ENCODE measurements at regions not wholly inside any gene's neighbourhood (a gene's known extent, or its start where the extent isn't known, plus 50 kb on each side); places are given as distances from the start of the nearest gene placed in this dataset.

DNA sequence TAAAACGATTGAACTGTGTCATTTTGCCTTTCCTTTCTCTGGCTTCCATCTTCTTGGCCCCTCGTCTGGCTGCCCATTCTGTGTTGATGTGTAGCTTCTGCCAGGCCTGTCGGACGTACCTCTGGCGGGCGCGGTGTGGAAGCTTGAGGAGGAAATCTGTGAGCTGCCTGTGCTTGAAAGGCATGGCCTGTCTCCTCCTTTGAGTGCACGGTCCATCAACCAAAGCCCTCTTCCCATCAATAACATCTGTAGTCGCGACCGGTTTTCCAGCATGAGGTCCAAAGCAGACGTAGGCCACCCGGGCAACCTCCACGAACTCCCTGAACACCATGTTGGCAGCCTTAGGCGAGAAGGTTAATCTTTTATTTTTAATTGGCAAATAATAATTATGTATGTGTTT, 202.7 kb downstream of the CRLF2 start:
- Histone ChIP-seq H3K9me3 (ENCODE audit: control insufficient read depth in 1 of 2, insufficient read depth in 1 of 2, low read length in 2 of 2) (no peaks in the 10 kb centered on the region), H3K36me3 (ENCODE audit: insufficient read depth, low read length) (no peaks in the 10 kb centered on the region), H3K27me3 (ENCODE audit: control insufficient read depth in 1 of 2, insufficient read depth in 2 of 2, low read length in 2 of 2) (no peaks in the 10 kb centered on the region), H3K4me3 (ENCODE audit: low read length) (no peak overlapping the region), H3K4me1 (ENCODE audit: insufficient read depth, low read length) (no peaks in the 10 kb centered on the region), H3K27ac (ENCODE audit: low read depth in 1 of 2, low read length in 2 of 2) (no peak overlapping the region)
- ChIA-PET CTCF (no interaction called here), POLR2A (no interaction called here)
- ATAC-seq (ENCODE audit: poor library complexity) (no peak), DNase-seq (no peak)
- Mint-ChIP-seq H3K27me3 (no peaks in the 10 kb centered on the region), H3K4me3 (no peak overlapping the region), H3K27ac (no peak overlapping the region), H3K36me3 (ENCODE audit: low read depth) (no peaks in the 10 kb centered on the region), H3K9me3 (no peaks in the 10 kb centered on the region), H3K4me1 (ENCODE audit: low read depth) (no peaks in the 10 kb centered on the region)
- intact Hi-C loops (cut with DNase I, micrococcal nuclease): no loop called here
- TF ChIP-seq, protein P1, sequence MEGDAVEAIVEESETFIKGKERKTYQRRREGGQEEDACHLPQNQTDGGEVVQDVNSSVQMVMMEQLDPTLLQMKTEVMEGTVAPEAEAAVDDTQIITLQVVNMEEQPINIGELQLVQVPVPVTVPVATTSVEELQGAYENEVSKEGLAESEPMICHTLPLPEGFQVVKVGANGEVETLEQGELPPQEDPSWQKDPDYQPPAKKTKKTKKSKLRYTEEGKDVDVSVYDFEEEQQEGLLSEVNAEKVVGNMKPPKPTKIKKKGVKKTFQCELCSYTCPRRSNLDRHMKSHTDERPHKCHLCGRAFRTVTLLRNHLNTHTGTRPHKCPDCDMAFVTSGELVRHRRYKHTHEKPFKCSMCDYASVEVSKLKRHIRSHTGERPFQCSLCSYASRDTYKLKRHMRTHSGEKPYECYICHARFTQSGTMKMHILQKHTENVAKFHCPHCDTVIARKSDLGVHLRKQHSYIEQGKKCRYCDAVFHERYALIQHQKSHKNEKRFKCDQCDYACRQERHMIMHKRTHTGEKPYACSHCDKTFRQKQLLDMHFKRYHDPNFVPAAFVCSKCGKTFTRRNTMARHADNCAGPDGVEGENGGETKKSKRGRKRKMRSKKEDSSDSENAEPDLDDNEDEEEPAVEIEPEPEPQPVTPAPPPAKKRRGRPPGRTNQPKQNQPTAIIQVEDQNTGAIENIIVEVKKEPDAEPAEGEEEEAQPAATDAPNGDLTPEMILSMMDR (IDR thresholded peaks at IDR 0.05): no peak

DNA sequence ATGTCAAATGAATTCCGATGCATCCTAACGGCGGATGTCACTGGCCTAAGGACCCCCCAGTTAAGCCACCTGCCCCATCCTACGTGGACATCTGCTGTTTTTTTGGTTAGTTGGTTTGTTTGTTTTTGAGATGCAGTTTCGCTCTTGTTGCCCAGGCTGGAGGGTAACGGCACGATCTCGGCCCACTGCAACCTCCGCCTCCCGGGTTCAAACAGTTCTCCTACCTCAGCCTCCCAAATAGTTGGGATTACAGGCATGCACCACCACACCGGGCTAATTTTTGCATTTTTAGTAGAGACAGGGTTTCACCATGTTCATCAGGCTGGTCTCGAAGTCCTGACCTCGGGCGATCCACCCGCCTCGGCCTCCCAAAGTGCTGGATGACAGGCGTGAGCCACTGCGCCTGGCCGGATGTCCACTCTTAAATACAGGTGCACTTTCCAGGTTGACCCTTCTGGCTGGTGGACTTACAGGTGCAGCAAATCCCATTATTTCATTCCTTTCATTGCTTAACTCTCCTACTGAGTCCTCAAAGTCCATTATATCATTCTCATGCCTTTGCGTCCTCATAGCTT, 206.2 kb downstream of the CRLF2 start:
- TF ChIP-seq, protein P1 (IDR thresholded peaks at IDR 0.05): no peak
- POLR2A ChIA-PET: no interaction called here

DNA sequence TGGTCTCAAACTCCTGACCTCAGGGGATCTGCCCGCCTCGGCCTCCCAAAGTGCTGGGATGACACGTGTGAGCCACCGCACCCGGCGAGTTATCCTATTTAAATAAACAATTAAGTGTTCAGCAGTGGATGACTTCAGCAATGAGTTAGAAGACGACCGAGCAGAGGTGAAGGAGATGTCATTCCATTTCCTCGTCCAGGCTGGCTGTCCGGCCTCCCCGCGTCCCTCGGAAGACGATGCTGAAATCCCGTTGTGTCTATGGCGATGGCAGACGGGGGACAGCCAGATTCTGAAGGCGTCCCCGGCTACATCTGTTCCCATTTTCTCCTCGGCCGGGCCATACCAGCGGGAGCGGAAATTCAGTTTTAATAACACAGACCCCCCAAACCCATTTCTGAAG, 209.8 kb downstream of the CRLF2 start:
- Mint-ChIP-seq H3K4me3 (no peak overlapping the region), H3K27me3 (no peaks in the 10 kb centered on the region), H3K36me3 (ENCODE audit: low read depth) (no peaks in the 10 kb centered on the region), H3K4me1 (ENCODE audit: low read depth) (no peaks in the 10 kb centered on the region), H3K9me3 (no peaks in the 10 kb centered on the region), H3K27ac (no peak overlapping the region)
- CTCF ChIA-PET: no interaction called here
- no peaks in the 10 kb centered on the region for H3K36me3 ChIP-seq (ENCODE audit: insufficient read depth, low read length)
- peaks cover 0 to 9% of the 10 kb centered on the region in 2 experiments for H3K9me3 ChIP-seq (ENCODE audit: control insufficient read depth in 1 of 2, insufficient read depth in 1 of 2, low read length in 2 of 2)
- TF ChIP-seq, protein P1 (IDR thresholded peaks at IDR 0.05): no peak
- H3K4me3 ChIP-seq (ENCODE audit: low read length): no peak overlapping the region
- H3K27me3 ChIP-seq (ENCODE audit: control insufficient read depth in 1 of 2, insufficient read depth in 2 of 2, low read length in 2 of 2): no peaks in the 10 kb centered on the region
- no peak overlapping the region for H3K27ac ChIP-seq (ENCODE audit: low read depth in 1 of 2, low read length in 2 of 2)
- ATAC-seq (ENCODE audit: poor library complexity) (no peak), DNase-seq (no peak)
- POLR2A ChIA-PET: no interaction called here
- intact Hi-C loops (cut with DNase I, micrococcal nuclease): no loop called here
- no peaks in the 10 kb centered on the region for H3K4me1 ChIP-seq (ENCODE audit: insufficient read depth, low read length)

More for the DNA sequence above, 206.2 kb downstream of the CRLF2 start:
- H3K9me3 ChIP-seq (ENCODE audit: control insufficient read depth in 1 of 2, insufficient read depth in 1 of 2, low read length in 2 of 2): peaks cover 0 to 3% of the 10 kb centered on the region in 2 experiments
- no peak overlapping the region for H3K27ac ChIP-seq (ENCODE audit: low read depth in 1 of 2, low read length in 2 of 2)
- CTCF ChIA-PET: no interaction called here
- H3K27me3 ChIP-seq (ENCODE audit: control insufficient read depth in 1 of 2, insufficient read depth in 2 of 2, low read length in 2 of 2): no peaks in the 10 kb centered on the region
- H3K27me3 Mint-ChIP-seq: no peaks in the 10 kb centered on the region
- H3K27ac Mint-ChIP-seq: no peak overlapping the region
- no peaks in the 10 kb centered on the region for H3K4me1 Mint-ChIP-seq (ENCODE audit: low read depth)
- no peaks in the 10 kb centered on the region for H3K36me3 ChIP-seq (ENCODE audit: insufficient read depth, low read length)
- no peak overlapping the region for H3K4me3 ChIP-seq (ENCODE audit: low read length)
- no peak overlapping the region for H3K4me3 Mint-ChIP-seq
- intact Hi-C loops (cut with DNase I, micrococcal nuclease): no loop called here
- ATAC-seq (ENCODE audit: poor library complexity) (no peak), DNase-seq (no peak)
- H3K9me3 Mint-ChIP-seq: no peaks in the 10 kb centered on the region
- no peaks in the 10 kb centered on the region for H3K4me1 ChIP-seq (ENCODE audit: insufficient read depth, low read length)
- no peaks in the 10 kb centered on the region for H3K36me3 Mint-ChIP-seq (ENCODE audit: low read depth)

Data from CD4-positive, alpha-beta T cell (primary cell).